ENCODE measurements at regions not wholly inside any gene's neighbourhood (a gene's known extent, or its start where the extent isn't known, plus 50 kb on each side); places are given as distances from the start of the nearest gene placed in this dataset.

DNA sequence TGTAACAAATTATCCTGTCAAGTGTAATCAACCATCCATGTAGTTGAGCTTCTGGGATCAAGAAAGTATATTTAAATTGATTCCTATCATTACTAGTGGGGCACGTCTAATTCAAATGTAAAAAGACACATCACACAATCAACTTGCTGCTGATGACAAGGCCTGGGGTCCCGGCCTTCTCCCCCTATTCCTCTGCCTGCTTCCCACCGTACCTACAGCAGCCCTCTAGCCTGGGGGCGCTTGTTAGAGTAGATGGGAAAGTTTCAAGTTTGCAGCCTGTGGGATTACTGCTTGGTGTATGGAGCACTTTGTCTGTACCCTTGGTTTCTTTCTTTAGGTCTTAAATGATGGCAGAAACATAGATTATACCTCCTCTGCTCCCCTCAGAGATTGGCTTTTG is 333.3 kb upstream of the KYNU start:
- no peak for DNase-seq (ENCODE audit: low read depth)
- no peak overlapping the region for H3K4me3 ChIP-seq (ENCODE audit: low read depth, low read length)
- in situ Hi-C loops (cut with HindIII; ENCODE audit: low sequenced_read_pairs), result no loop called here
- TF ChIP-seq, protein P1, sequence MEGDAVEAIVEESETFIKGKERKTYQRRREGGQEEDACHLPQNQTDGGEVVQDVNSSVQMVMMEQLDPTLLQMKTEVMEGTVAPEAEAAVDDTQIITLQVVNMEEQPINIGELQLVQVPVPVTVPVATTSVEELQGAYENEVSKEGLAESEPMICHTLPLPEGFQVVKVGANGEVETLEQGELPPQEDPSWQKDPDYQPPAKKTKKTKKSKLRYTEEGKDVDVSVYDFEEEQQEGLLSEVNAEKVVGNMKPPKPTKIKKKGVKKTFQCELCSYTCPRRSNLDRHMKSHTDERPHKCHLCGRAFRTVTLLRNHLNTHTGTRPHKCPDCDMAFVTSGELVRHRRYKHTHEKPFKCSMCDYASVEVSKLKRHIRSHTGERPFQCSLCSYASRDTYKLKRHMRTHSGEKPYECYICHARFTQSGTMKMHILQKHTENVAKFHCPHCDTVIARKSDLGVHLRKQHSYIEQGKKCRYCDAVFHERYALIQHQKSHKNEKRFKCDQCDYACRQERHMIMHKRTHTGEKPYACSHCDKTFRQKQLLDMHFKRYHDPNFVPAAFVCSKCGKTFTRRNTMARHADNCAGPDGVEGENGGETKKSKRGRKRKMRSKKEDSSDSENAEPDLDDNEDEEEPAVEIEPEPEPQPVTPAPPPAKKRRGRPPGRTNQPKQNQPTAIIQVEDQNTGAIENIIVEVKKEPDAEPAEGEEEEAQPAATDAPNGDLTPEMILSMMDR (IDR thresholded peaks at IDR 0.05; ENCODE audit: low read depth, low read length, missing control alignments), result no peak

DNA sequence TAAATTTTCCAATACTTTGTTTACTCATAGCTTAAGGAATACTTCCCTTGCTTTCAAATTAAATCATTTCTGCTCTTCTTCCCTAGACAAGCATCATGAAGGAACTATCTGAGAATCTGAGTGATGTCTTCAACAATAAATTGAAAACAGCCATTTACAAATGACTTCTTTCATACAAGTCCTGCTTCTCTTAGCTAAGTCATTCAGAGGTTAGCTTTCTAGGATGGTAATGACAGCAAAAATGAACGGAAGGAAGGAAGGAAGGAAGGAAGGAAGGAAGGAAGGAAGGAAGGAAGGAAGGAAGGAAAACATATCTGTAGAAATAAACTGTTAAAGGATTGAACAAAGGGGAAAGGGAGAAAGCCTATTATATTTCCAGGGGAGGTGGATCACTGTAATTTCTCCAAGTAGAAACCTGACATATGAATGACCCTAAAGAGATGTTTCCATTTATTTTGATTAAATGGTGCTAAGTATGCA is 335.0 kb upstream of the KYNU start:
- TF ChIP-seq, protein P1 (IDR thresholded peaks at IDR 0.05; ENCODE audit: low read depth, low read length, missing control alignments), result no peak
- no peak for DNase-seq (ENCODE audit: low read depth)
- in situ Hi-C loops (cut with HindIII; ENCODE audit: low sequenced_read_pairs), result no loop called here
- H3K4me3 ChIP-seq (ENCODE audit: low read depth, low read length), result no peak overlapping the region

DNA sequence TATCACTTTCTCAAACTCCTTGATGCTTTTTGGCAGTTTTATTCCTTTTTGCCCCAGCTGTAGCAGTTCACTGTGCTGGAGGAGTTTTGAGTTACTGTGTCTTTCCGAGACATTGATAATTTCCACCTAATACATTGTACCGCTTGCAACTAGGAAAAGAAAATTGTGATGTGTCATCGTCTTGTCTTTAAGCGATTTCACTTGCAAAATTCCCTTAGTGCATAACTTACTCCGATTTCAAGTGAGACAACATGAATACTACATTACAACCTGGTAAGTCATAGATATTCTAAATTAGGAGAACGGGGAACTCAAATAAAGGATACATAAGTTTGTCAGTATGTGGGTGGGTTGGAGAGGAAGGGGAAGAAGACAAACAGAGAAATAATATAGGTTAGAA is 340.5 kb upstream of the KYNU start:
- no peak overlapping the region for H3K4me3 ChIP-seq (ENCODE audit: low read depth, low read length)
- TF ChIP-seq, protein P1 (IDR thresholded peaks at IDR 0.05; ENCODE audit: low read depth, low read length, missing control alignments), result no peak
- in situ Hi-C loops (cut with HindIII; ENCODE audit: low sequenced_read_pairs), result no loop called here
- DNase-seq (ENCODE audit: low read depth), result no peak

DNA sequence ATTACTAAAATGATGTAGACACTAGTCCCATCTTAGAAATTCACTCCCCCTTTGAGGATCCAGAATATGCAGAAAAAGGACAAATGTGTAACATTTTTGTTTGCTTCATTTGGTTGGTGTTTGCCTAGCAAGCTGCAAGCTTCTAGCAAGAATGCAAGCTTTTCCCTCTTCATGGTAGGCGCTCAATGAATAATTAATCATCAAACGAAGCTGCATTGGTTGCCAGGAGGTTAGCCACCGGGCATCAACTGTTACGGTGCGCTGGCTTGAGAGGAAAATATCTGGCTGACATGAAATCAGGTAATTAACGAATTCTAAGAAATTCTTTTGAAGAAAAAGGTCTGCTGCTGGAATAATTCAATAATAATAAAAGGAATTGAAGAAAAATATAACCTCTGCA is 341.0 kb upstream of the KYNU start:
- TF ChIP-seq, protein P1 (IDR thresholded peaks at IDR 0.05; ENCODE audit: low read depth, low read length, missing control alignments), result no peak
- no peak overlapping the region for H3K4me3 ChIP-seq (ENCODE audit: low read depth, low read length)
- in situ Hi-C loops (cut with HindIII; ENCODE audit: low sequenced_read_pairs), result no loop called here
- no peak for DNase-seq (ENCODE audit: low read depth)

DNA sequence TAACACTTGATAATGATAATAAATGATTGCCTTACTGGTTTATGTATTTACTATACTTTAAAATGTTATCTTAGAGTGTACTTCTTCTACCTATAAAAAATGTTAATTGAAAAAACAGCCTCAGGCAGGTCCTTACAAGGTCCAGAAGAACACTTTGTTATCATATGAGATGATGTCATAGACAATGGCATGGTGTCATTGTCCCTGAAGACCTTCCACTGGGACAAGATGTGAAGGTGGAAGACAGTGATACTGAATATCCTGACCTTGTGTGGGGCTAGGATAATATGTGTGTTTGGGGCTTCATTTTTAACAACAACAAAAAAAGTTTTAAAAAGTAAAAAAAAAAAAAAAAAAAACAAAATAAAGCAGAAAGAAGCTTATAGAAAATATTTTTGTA is 342.2 kb upstream of the KYNU start:
- in situ Hi-C loops (cut with HindIII; ENCODE audit: low sequenced_read_pairs), result no loop called here
- TF ChIP-seq, protein P1 (IDR thresholded peaks at IDR 0.05; ENCODE audit: low read depth, low read length, missing control alignments), result no peak

DNA sequence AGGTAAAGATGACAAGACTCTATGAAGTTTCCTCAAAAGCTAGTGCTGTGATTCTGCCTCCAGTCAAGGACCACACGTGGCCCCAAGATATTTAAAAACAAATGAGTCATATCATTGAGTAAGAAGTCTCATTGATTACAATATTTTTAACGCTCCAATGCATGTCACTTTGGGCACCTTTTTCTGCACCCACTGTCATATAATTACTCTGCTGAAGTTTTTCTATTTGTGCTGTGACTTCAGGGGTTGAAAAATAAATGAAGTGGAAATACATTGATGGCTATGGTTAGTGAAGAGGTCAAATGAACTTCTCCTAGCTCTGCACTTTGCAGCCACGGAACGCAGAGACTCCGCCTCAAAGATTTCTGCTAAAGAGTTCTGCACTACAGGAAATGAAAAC is 344.3 kb upstream of the KYNU start:
- in situ Hi-C loops (cut with HindIII; ENCODE audit: low sequenced_read_pairs), result no loop called here
- no peak overlapping the region for H3K4me3 ChIP-seq (ENCODE audit: low read depth, low read length)
- TF ChIP-seq, protein P1 (IDR thresholded peaks at IDR 0.05; ENCODE audit: low read depth, low read length, missing control alignments), result no peak
- no peak for DNase-seq (ENCODE audit: low read depth)

More for the DNA sequence above, 342.2 kb upstream of the KYNU start:
- H3K4me3 ChIP-seq (ENCODE audit: low read depth, low read length), result no peak overlapping the region
- DNase-seq (ENCODE audit: low read depth), result no peak

DNA sequence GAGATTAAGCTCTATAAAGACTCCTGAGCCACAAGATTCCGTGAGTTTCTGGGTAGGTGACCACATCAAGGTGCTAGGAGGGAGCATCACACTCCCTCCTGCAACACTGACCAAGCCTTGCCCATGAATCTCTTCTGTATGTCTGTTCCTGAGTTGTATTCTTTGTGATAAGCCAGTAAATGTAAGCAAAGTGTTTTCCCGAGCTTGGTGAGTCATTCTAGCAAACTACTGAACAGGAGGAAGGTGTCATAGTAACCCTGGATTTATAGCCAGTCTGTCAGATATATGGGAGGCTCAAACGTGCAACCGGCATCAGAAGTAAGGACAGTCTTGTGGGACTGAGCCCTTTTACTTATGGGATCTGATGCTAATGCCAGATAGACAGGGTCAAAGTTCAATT is 346.1 kb upstream of the KYNU start:
- DNase-seq (ENCODE audit: low read depth), result no peak
- no peak overlapping the region for H3K4me3 ChIP-seq (ENCODE audit: low read depth, low read length)
- TF ChIP-seq, protein P1 (IDR thresholded peaks at IDR 0.05; ENCODE audit: low read depth, low read length, missing control alignments), result no peak
- in situ Hi-C loops (cut with HindIII; ENCODE audit: low sequenced_read_pairs), result no loop called here

Data from astrocyte of the cerebellum (primary cell).